HepG2 (cell line): ENCODE measurements at regions not wholly inside any gene's neighbourhood (a gene's known extent, or its start where the extent isn't known, plus 50 kb on each side); places are given as distances from the start of the nearest gene placed in this dataset.

Source experiments
- ATAC-seq: fragments of 200-7000 bp; cut with Tn5 transposase; 3 replicates; pipeline ENCODE4 v1.9.1; 2020; ENCODE audit warnings: mild to moderate bottlenecking, moderate library complexity
- BruUV-seq: library from RNA; stranded (reverse); fragments of 400-500 nt; replicated peaks from 2 replicates; lab custom pipeline; 2021; lab: Mats Ljungman, UMichigan
- CTCF ChIA-PET: fragments of 300-600 bp; formaldehyde crosslinking; extraction: SDS; loops from one replicate; lab custom pipeline; 2021; ENCODE audit warnings: low total read pairs, inconsistent platforms, low intra/inter-chr PET ratio; lab: Yijun Ruan, JAX
- POLR2A ChIA-PET: fragments of 350-600 bp; sonication (Branson Sonifier 250); formaldehyde crosslinking; loops from one replicate; lab custom pipeline; 2020; ENCODE audit warnings: antibody characterized with exemption, inconsistent platforms; lab: Yijun Ruan, JAX
- DNase-seq: peaks from one replicate; pipeline ENCODE4 v3.0.0-alpha.2; 2015; ENCODE audit warnings: low spot score
- FAIRE-seq: peaks from 3 replicates; lab custom pipeline; 2011; peaks lifted over from hg19 to GRCh38; lab: Jason Lieb, UNC
- H2AFZ ChIP-seq: one replicate; pipeline ENCODE4 v1.6.1; 2011; ENCODE audit warnings: low read length, inconsistent platforms
- H3K27ac ChIP-seq: fragments of 300-600 bp; 3 replicates; pipeline ENCODE4 v1.8.0; 2011; ENCODE audit warnings: mixed run types, mild to moderate bottlenecking, mixed read lengths, low read length, inconsistent platforms; ENCODE audit not compliant: insufficient read depth; ENCODE audit errors: extremely low read length
- H3K27me3 ChIP-seq, 2 experiments: fragments of 200-600 bp in 1 of 2; 2 replicates in 1 of 2; 3 replicates in 1 of 2; pipeline versions ENCODE4 v1.6.0 to v1.8.0; 2011; ENCODE audit warnings: low read length in 2 of 2, mild to moderate bottlenecking in 2 of 2, moderate library complexity in 2 of 2, inconsistent platforms in 1 of 2; ENCODE audit not compliant: insufficient read depth in 2 of 2, control insufficient read depth in 1 of 2
- H3K36me3 ChIP-seq, 2 experiments: fragments of 200-600 bp in 1 of 2; replicated peaks in 1 of 2; 2 replicates in 1 of 2; 3 replicates in 1 of 2; pipeline versions ENCODE4 v1.5.1 to v1.8.0; 2011; ENCODE audit warnings: low read length in 2 of 2, inconsistent platforms in 1 of 2; ENCODE audit not compliant: insufficient read depth in 2 of 2, control insufficient read depth in 1 of 2
- H3K4me1 ChIP-seq: 2 replicates; pipeline ENCODE4 v1.5.1; 2012; ENCODE audit warnings: low read length, inconsistent platforms; ENCODE audit not compliant: insufficient read depth
- H3K4me2 ChIP-seq: 2 replicates; pipeline ENCODE4 v1.6.0; 2011; ENCODE audit warnings: low read depth, low read length, inconsistent platforms
- H3K4me3 ChIP-seq, 3 experiments: fragments of 200-600 bp in 1 of 3; sonication (generic), shearing (Covaris generic) in 1 of 3; replicated peaks in 1 of 3; 2 replicates each; pipeline ENCODE4 v1.5.1; 2011 to 2016; ENCODE audit warnings: low read length in 3 of 3, inconsistent platforms in 2 of 3, low read depth in 2 of 3, mild to moderate bottlenecking in 2 of 3, control low read depth in 1 of 3, mixed read lengths in 1 of 3; ENCODE audit not compliant: insufficient read depth in 1 of 3
- H3K79me2 ChIP-seq: one replicate; pipeline ENCODE4 v1.6.1; 2011; ENCODE audit warnings: low read length, inconsistent platforms; ENCODE audit not compliant: insufficient read depth
- H3K9ac ChIP-seq: 2 replicates; pipeline ENCODE4 v1.6.0; 2011; ENCODE audit warnings: mild to moderate bottlenecking, low read depth, low read length, inconsistent platforms; ENCODE audit not compliant: insufficient read depth
- H3K9me3 ChIP-seq: 2 replicates; pipeline ENCODE4 v1.5.1; 2012; ENCODE audit warnings: mild to moderate bottlenecking, low read length
- H4K20me1 ChIP-seq: 2 replicates; pipeline ENCODE4 v1.6.0; 2011; ENCODE audit warnings: inconsistent platforms, mild to moderate bottlenecking, low read length, moderate library complexity; ENCODE audit not compliant: insufficient read depth
- ARNT ChIP-seq: fragments of 450-650 bp; IDR thresholded peaks from 2 replicates; pipeline ENCODE4 v1.6.1; 2017
- BCL3 ChIP-seq: sonication (generic); formaldehyde crosslinking; IDR thresholded peaks from 2 replicates; pipeline ENCODE4 v1.5.1; 2020; ENCODE audit warnings: mild to moderate bottlenecking, missing genetic modification reagents, moderate library complexity
- ELF4 ChIP-seq: sonication (generic); formaldehyde crosslinking; IDR thresholded peaks from 2 replicates; pipeline ENCODE4 v1.5.0; 2020; ENCODE audit warnings: missing genetic modification reagents, mild to moderate bottlenecking, moderate library complexity, borderline replicate concordance
- ETS1 ChIP-seq: sonication (generic); formaldehyde crosslinking; IDR thresholded peaks from 2 replicates; pipeline ENCODE4 v1.4.0; 2020; ENCODE audit warnings: missing genetic modification reagents
- HNF4G ChIP-seq, 2 experiments: sonication (generic) in 1 of 2; formaldehyde crosslinking in 1 of 2; IDR thresholded peaks; 2 replicates each; pipeline versions ENCODE4 v1.4.0 to v1.6.1; 2011 to 2020; ENCODE audit warnings: borderline replicate concordance in 2 of 2, low read depth in 2 of 2, mild to moderate bottlenecking in 2 of 2, low read length in 1 of 2, missing genetic modification reagents in 1 of 2, moderate library complexity in 1 of 2
- IRF9 ChIP-seq: sonication (generic); formaldehyde crosslinking; IDR thresholded peaks from 2 replicates; pipeline ENCODE4 v1.8.0; 2022; ENCODE audit warnings: missing genetic modification reagents, mild to moderate bottlenecking, borderline replicate concordance
- NCOA2 ChIP-seq: sonication (generic); formaldehyde crosslinking; IDR thresholded peaks from 2 replicates; pipeline ENCODE4 v1.8.0; 2022; ENCODE audit warnings: inconsistent platforms
- RELA ChIP-seq: sonication (generic); formaldehyde crosslinking; IDR thresholded peaks from 2 replicates; pipeline ENCODE4 v1.4.0; 2020; ENCODE audit warnings: missing genetic modification reagents
- RXRB ChIP-seq: IDR thresholded peaks from 2 replicates; pipeline ENCODE4 v1.6.1; 2016; ENCODE audit warnings: borderline replicate concordance, missing genetic modification reagents, missing compliant biosample characterization
- TAF1 ChIP-seq: sonication (generic); formaldehyde crosslinking; IDR thresholded peaks from 2 replicates; pipeline ENCODE4 v1.4.0; 2020; ENCODE audit warnings: missing genetic modification reagents
- YEATS4 ChIP-seq: sonication (generic); formaldehyde crosslinking; IDR thresholded peaks from 2 replicates; pipeline ENCODE4 v1.4.0; 2020; ENCODE audit warnings: missing genetic modification reagents, borderline replicate concordance
- ZNF383 ChIP-seq: sonication (generic); formaldehyde crosslinking; IDR thresholded peaks from 2 replicates; pipeline ENCODE4 v1.4.0; 2020; ENCODE audit warnings: missing genetic modification reagents, mild to moderate bottlenecking, borderline replicate concordance
- ZNF567 ChIP-seq: sonication (generic); formaldehyde crosslinking; IDR thresholded peaks from 2 replicates; pipeline ENCODE4 v1.8.1; 2023; ENCODE audit warnings: mild to moderate bottlenecking, missing genetic modification reagents, borderline replicate concordance
- ZNF672 ChIP-seq: sonication (generic); formaldehyde crosslinking; IDR thresholded peaks from 2 replicates; pipeline ENCODE4 v1.8.1; 2022; ENCODE audit warnings: missing genetic modification reagents
- ZNF879 ChIP-seq: sonication (generic); formaldehyde crosslinking; IDR thresholded peaks from 2 replicates; pipeline ENCODE4 v1.8.1; 2023; ENCODE audit warnings: missing genetic modification reagents
- in situ Hi-C: cut with HindIII; loops from 2 replicates; pipeline ENCODE4 v1.10.0; 2017; ENCODE audit warnings: low pct_unique_long_range_greater_than_20kb; ENCODE audit not compliant: extremely low pct_ligation_motif_present
- intact Hi-C: fragments of 100-400 bp; cut with micrococcal nuclease; formaldehyde crosslinking; loops from one replicate; pipeline ENCODE4 v1.10.0; 2022; ENCODE audit not compliant: unreplicated experiment
- TF ChIP-seq, protein P1 (sequence below): sonication (generic); formaldehyde crosslinking; IDR thresholded peaks from 2 replicates; pipeline ENCODE4 v1.8.0; 2022; ENCODE audit warnings: mild to moderate bottlenecking, missing genetic modification reagents, moderate library complexity
- TF ChIP-seq, protein P2 (sequence below): sonication (generic); formaldehyde crosslinking; IDR thresholded peaks from 2 replicates; pipeline ENCODE4 v1.5.0; 2020; ENCODE audit warnings: mild to moderate bottlenecking, missing genetic modification reagents

DNA sequence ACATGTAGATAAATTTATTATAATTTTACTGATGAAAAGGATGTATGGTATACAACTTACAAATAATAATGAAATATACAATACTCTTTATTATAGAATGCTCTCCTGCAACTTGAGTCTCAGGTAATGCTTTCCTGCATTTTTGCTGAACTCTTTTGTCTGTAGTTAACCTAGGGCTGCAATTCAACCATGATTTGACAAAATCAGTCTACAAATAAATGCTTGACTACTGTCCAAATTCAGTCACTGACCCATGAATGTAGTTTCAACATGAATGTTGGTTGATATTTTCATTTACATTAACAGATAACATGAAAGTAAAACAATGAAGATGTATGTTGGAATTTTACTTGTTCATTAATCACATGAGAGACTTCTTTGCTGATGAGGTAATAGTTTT is 320.9 kb downstream of the ZSWIM6 start:
- Histone ChIP-seq H3K4me2 (no peak overlapping the region), H3K4me1 (no peaks in the 10 kb centered on the region), H3K27ac (no peak overlapping the region), H3K9me3 (no peaks in the 10 kb centered on the region), H4K20me1 (no peaks in the 10 kb centered on the region), H3K79me2 (no peaks in the 10 kb centered on the region), H3K36me3 (no peaks in the 10 kb centered on the region), H3K4me3 (no peak overlapping the region), H3K9ac (no peak overlapping the region), H3K27me3 (peaks cover 2 to 26% of the 10 kb centered on the region in 2 experiments; a peak in 2 of 5 replicates), H2AFZ (no peak overlapping the region)
- CTCF ChIA-PET = no interaction called here
- BruUV-seq = no TSS peak
- in situ Hi-C loops = loop anchor here (25.0 kb wide), 1 partner anchor 591 kb away; no protein-coding TSS in a partner anchor
- TF ChIP-seq HNF4G (IDR thresholded peaks at IDR 0.05; ENCODE audit: borderline replicate concordance, low read depth, low read length) = no peak
- TF ChIP-seq HNF4G (CRISPR knock-in tag; IDR thresholded peaks at IDR 0.05; ENCODE audit: borderline replicate concordance, low read depth) = no peak
- TF ChIP-seq, protein P1, sequence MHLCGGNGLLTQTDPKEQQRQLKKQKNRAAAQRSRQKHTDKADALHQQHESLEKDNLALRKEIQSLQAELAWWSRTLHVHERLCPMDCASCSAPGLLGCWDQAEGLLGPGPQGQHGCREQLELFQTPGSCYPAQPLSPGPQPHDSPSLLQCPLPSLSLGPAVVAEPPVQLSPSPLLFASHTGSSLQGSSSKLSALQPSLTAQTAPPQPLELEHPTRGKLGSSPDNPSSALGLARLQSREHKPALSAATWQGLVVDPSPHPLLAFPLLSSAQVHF (CRISPR knock-in tag) = no peak
- no peak for TF ChIP-seq ZNF672 (CRISPR knock-in tag)
- TF ChIP-seq BCL3 (CRISPR knock-in tag) = no peak
- no peak for TF ChIP-seq ZNF383 (CRISPR knock-in tag)
- TF ChIP-seq TAF1 = no peak
- no peak for TF ChIP-seq ARNT
- TF ChIP-seq YEATS4 (CRISPR knock-in tag) = no peak
- no peak for TF ChIP-seq RXRB (CRISPR knock-in tag)
- no peak for TF ChIP-seq ZNF567 (CRISPR knock-in tag)
- no peak for TF ChIP-seq ETS1 (CRISPR knock-in tag)
- TF ChIP-seq, protein P2, sequence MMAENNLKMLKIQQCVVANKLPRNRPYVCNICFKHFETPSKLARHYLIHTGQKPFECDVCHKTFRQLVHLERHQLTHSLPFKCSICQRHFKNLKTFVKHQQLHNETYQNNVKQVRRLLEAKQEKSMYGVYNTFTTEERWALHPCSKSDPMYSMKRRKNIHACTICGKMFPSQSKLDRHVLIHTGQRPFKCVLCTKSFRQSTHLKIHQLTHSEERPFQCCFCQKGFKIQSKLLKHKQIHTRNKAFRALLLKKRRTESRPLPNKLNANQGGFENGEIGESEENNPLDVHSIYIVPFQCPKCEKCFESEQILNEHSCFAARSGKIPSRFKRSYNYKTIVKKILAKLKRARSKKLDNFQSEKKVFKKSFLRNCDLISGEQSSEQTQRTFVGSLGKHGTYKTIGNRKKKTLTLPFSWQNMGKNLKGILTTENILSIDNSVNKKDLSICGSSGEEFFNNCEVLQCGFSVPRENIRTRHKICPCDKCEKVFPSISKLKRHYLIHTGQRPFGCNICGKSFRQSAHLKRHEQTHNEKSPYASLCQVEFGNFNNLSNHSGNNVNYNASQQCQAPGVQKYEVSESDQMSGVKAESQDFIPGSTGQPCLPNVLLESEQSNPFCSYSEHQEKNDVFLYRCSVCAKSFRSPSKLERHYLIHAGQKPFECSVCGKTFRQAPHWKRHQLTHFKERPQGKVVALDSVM = no peak
- no peak for TF ChIP-seq NCOA2 (CRISPR knock-in tag)
- TF ChIP-seq IRF9 (CRISPR knock-in tag) = no peak
- no peak for TF ChIP-seq ELF4 (CRISPR knock-in tag)
- no peak for TF ChIP-seq RELA
- no peak for TF ChIP-seq ZNF879 (CRISPR knock-in tag)
- FAIRE-seq = no peak
- intact Hi-C loops = loop anchor here (10.0 kb wide), 2 partner anchors 488 to 698 kb away; partner anchors contain the start of gene SMIM15
- no peak for DNase-seq
- POLR2A ChIA-PET = no interaction called here
- ATAC-seq = no peak
